ENCODE measurements at regions not wholly inside any gene's neighbourhood (a gene's known extent, or its start where the extent isn't known, plus 50 kb on each side); places are given as distances from the start of the nearest gene placed in this dataset.

DNA sequence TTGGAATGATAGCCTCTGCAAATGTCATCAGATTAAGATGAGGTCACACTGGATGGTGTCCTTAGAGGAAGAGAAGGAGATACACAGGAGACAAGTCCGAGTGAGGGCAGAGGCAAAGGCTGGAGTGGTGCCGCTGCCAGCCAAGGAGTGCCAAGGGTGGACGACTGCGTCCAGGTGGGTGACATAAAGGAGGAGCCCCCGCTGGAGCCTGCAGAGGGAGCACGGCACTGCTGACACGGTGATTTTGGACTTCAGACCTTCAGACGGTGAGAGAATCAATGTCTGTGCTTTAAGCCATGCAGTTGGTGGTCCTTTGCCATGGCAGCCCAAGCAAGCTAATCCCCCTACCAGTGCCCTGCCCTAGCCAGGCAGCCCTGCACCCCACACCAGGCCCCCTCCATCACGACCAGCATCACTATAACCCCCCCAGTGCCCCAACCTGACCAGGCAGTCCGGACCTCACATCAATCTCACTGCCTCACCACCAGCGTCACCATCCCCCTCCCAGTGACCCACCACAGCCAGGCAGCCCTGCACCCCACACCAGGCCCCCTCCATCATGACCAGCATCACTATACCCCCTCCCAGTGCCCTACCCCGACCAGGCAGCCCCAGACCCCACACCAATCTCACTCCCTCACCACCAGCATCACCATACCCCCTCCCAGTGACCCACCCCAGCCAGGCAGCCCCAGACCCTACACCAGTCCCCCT is 130.0 kb downstream of the HMX1 start:
- no peak overlapping the region for H3K27ac Mint-ChIP-seq (ENCODE audit: unreplicated experiment)
- BruUV-seq (replicated peaks), result no TSS peak
- TF ChIP-seq, protein P1, sequence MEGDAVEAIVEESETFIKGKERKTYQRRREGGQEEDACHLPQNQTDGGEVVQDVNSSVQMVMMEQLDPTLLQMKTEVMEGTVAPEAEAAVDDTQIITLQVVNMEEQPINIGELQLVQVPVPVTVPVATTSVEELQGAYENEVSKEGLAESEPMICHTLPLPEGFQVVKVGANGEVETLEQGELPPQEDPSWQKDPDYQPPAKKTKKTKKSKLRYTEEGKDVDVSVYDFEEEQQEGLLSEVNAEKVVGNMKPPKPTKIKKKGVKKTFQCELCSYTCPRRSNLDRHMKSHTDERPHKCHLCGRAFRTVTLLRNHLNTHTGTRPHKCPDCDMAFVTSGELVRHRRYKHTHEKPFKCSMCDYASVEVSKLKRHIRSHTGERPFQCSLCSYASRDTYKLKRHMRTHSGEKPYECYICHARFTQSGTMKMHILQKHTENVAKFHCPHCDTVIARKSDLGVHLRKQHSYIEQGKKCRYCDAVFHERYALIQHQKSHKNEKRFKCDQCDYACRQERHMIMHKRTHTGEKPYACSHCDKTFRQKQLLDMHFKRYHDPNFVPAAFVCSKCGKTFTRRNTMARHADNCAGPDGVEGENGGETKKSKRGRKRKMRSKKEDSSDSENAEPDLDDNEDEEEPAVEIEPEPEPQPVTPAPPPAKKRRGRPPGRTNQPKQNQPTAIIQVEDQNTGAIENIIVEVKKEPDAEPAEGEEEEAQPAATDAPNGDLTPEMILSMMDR (IDR thresholded peaks at IDR 0.05; ENCODE audit: unreplicated experiment), result no peak
- H3K27me3 Mint-ChIP-seq (ENCODE audit: unreplicated experiment), result peaks cover 15% of the 10 kb centered on the region
- H3K4me3 Mint-ChIP-seq (ENCODE audit: low read depth, unreplicated experiment), result no peak overlapping the region
- no peak for DNase-seq
- intact Hi-C loops (cut with micrococcal nuclease; ENCODE audit: unreplicated experiment), result no loop called here
- H3K36me3 Mint-ChIP-seq (ENCODE audit: insufficient read depth, unreplicated experiment), result no peaks in the 10 kb centered on the region
- peaks cover 6% of the 10 kb centered on the region for H3K9me3 Mint-ChIP-seq (ENCODE audit: low read depth, unreplicated experiment)
- H3K4me1 Mint-ChIP-seq (ENCODE audit: low read depth, unreplicated experiment), result no peaks in the 10 kb centered on the region
- CTCF ChIA-PET, result no interaction called here

DNA sequence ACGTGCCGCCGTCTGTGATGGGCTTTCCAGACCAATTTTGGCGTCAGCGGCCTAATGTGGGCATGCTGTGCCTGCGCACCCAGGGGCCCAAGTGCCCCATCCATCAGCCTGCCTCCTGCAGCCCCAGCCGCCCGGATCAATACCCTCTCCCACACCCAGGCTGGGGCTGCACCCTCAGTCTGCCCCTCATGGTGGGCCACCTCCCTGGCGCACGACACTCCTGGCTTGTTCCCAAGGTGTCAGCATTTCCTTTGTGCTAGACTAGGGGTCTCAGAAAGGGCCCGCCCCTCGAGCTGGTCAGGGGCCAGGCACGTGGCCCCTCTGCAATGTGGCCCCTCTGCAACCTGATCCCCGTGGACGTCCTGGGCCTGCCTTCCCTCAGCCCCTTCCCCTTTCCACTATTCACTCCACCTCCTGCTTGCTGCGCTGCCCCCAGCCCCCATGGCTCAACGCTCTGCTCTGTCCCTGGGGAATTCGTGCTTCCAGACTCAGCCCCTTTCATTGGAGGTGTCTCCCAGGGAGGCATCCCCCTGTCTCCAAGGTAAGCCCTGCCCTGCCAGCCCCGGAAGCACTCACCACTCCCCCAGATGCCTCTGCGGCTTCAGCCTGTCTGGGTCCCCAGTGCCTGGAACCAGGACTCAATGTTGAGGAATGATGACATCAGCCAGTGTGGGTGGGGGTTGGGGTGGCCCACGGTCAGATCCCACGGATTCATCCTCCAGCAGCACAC is 130.8 kb downstream of the HMX1 start:
- no peaks in the 10 kb centered on the region for H3K4me1 Mint-ChIP-seq (ENCODE audit: low read depth, unreplicated experiment)
- BruUV-seq (replicated peaks), result no TSS peak
- no peak overlapping the region for H3K27ac Mint-ChIP-seq (ENCODE audit: unreplicated experiment)
- TF ChIP-seq, protein P1 (IDR thresholded peaks at IDR 0.05; ENCODE audit: unreplicated experiment), result no peak
- H3K9me3 Mint-ChIP-seq (ENCODE audit: low read depth, unreplicated experiment), result peaks cover 2% of the 10 kb centered on the region
- DNase-seq, result no peak
- no peaks in the 10 kb centered on the region for H3K36me3 Mint-ChIP-seq (ENCODE audit: insufficient read depth, unreplicated experiment)
- H3K27me3 Mint-ChIP-seq (ENCODE audit: unreplicated experiment), result peaks cover 15% of the 10 kb centered on the region
- intact Hi-C loops (cut with micrococcal nuclease; ENCODE audit: unreplicated experiment), result no loop called here
- CTCF ChIA-PET, result no interaction called here
- H3K4me3 Mint-ChIP-seq (ENCODE audit: low read depth, unreplicated experiment), result no peak overlapping the region

DNA sequence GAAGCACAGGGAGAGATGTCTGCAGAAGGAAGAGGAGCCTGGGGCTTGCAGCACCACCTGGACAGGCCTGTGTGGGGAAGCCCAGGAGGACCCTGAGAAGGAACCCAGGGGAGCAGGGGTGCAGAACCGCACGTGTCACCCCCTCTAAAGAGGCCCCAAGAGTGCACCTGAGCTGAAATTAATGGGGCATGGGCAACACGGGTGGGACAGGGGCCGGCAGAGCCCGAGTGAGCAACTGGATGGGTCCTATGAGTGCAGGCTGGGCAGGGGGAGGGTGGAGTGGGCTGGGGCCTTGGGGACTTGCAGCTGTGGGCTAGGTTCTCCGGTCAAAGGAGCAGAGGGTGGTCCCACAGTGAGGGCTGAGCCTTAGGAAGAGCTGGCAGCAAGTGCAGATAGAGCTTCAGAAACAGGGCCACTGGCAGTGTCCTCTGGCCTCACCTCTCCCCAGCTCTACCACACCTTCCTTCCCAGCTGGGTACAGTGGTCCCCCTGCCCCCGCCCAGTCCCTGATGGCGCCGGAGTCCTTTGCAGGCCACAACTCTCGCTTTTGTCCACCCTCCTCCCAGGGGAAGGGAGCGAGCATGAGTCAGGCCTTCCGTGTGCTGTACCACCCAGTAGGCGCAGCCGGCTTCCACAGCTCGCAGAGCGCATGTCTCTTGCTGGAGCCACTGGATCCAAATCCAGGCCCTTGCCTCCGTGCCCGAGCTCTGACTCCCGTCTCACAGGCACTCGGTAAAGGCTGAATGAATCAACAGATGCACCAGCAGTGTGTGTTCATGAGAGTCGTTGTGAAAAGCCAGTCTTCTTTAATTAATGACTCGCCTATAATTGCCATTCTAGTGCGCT is 131.6 kb downstream of the HMX1 start:
- H3K9me3 Mint-ChIP-seq (ENCODE audit: low read depth, unreplicated experiment), result peaks cover 2% of the 10 kb centered on the region
- H3K36me3 Mint-ChIP-seq (ENCODE audit: insufficient read depth, unreplicated experiment), result no peaks in the 10 kb centered on the region
- peaks cover 15% of the 10 kb centered on the region for H3K27me3 Mint-ChIP-seq (ENCODE audit: unreplicated experiment)
- DNase-seq, result no peak
- intact Hi-C loops (cut with micrococcal nuclease; ENCODE audit: unreplicated experiment), result no loop called here
- no TSS peak for BruUV-seq (replicated peaks)
- H3K27ac Mint-ChIP-seq (ENCODE audit: unreplicated experiment), result no peak overlapping the region
- H3K4me3 Mint-ChIP-seq (ENCODE audit: low read depth, unreplicated experiment), result no peak overlapping the region
- H3K4me1 Mint-ChIP-seq (ENCODE audit: low read depth, unreplicated experiment), result no peaks in the 10 kb centered on the region
- CTCF ChIA-PET, result no interaction called here
- TF ChIP-seq, protein P1 (IDR thresholded peaks at IDR 0.05; ENCODE audit: unreplicated experiment), result no peak

DNA sequence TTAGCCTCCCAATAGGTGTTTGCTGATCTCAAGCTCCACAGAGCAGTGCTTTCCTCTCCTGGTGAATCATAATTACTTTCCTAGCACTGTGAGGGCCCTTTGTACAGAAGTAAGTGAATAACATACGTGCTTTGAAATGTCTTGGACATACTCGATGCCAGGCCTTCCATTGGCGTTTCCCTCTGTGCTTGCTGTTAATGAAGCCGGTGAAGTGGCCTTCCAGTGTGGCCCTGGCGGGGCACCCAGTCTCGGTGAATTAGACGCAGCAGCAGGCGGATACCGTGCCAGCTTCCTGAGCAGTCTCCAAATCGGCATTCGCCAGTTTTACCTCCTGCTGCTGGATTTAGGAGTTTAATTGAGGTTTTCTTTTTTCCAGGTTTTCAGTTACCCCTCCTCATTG is 132.3 kb downstream of the HMX1 start:
- no peak overlapping the region for H3K4me3 Mint-ChIP-seq (ENCODE audit: low read depth, unreplicated experiment)
- H3K9me3 Mint-ChIP-seq (ENCODE audit: low read depth, unreplicated experiment), result peaks cover 2% of the 10 kb centered on the region
- H3K4me1 Mint-ChIP-seq (ENCODE audit: low read depth, unreplicated experiment), result no peaks in the 10 kb centered on the region

More for the DNA sequence above, 132.3 kb downstream of the HMX1 start:
- no TSS peak for BruUV-seq (replicated peaks)
- CTCF ChIA-PET, result no interaction called here
- TF ChIP-seq, protein P1 (IDR thresholded peaks at IDR 0.05; ENCODE audit: unreplicated experiment), result no peak
- DNase-seq, result no peak
- intact Hi-C loops (cut with micrococcal nuclease; ENCODE audit: unreplicated experiment), result no loop called here
- peaks cover 15% of the 10 kb centered on the region for H3K27me3 Mint-ChIP-seq (ENCODE audit: unreplicated experiment)
- no peak overlapping the region for H3K27ac Mint-ChIP-seq (ENCODE audit: unreplicated experiment)
- H3K36me3 Mint-ChIP-seq (ENCODE audit: insufficient read depth, unreplicated experiment), result no peaks in the 10 kb centered on the region
